Neural progenitor cell (in vitro differentiated cells): ENCODE measurements at regions not wholly inside any gene's neighbourhood (a gene's known extent, or its start where the extent isn't known, plus 50 kb on each side); places are given as distances from the start of the nearest gene placed in this dataset.

ENCODE experiments used
- DNase-seq: peaks from one replicate; pipeline ENCODE4 v3.0.0-alpha.2; 2016; ENCODE audit warnings: low spot score
- H2AFZ ChIP-seq: fragments of 200-600 bp; sonication (generic); replicated peaks from 2 replicates; pipeline ENCODE4 v1.6.1; 2016; ENCODE audit warnings: antibody characterized with exemption
- H3F3A ChIP-seq: fragments of 200-600 bp; sonication (generic); 2 replicates; pipeline ENCODE4 v1.6.1; 2016; ENCODE audit warnings: antibody characterized with exemption, low read depth
- H3K27ac ChIP-seq: fragments of 200-600 bp; sonication (generic); 2 replicates; pipeline ENCODE4 v1.5.1; 2016; ENCODE audit warnings: mild to moderate bottlenecking
- H3K27me3 ChIP-seq: fragments of 200-600 bp; sonication (generic); 2 replicates; pipeline ENCODE4 v1.6.1; 2016; ENCODE audit warnings: mild to moderate bottlenecking, moderate library complexity
- H3K36me3 ChIP-seq: fragments of 200-600 bp; sonication (generic); 2 replicates; pipeline ENCODE4 v1.5.1; 2016
- H3K4me1 ChIP-seq: fragments of 200-600 bp; sonication (generic); 2 replicates; pipeline ENCODE4 v1.6.1; 2016; ENCODE audit warnings: mixed run types
- H3K4me2 ChIP-seq: fragments of 200-600 bp; sonication (generic); 2 replicates; pipeline ENCODE4 v1.6.1; 2016
- H3K4me3 ChIP-seq: fragments of 200-600 bp; sonication (generic); 2 replicates; pipeline ENCODE4 v1.5.1; 2016
- H3K79me2 ChIP-seq: fragments of 200-600 bp; sonication (generic); 2 replicates; pipeline ENCODE4 v1.6.1; 2016; ENCODE audit warnings: low read depth
- H3K9ac ChIP-seq: fragments of 200-600 bp; sonication (generic); 2 replicates; pipeline ENCODE4 v1.6.1; 2016
- H3K9me3 ChIP-seq: fragments of 200-600 bp; sonication (generic); 2 replicates; pipeline ENCODE4 v1.5.1; 2016; ENCODE audit warnings: low read depth
- H4K20me1 ChIP-seq: fragments of 200-600 bp; sonication (generic); 2 replicates; pipeline ENCODE4 v1.6.1; 2016; ENCODE audit warnings: low read depth
- H3K27ac Mint-ChIP-seq: 3 replicates; pipeline ENCODE4 v1.8.0; 2021; ENCODE audit warnings: mixed read lengths
- H3K27me3 Mint-ChIP-seq: 2 replicates; pipeline ENCODE4 v1.8.0; 2022; ENCODE audit warnings: low read depth, mild to moderate bottlenecking, inconsistent platforms, moderate library complexity, mixed read lengths; ENCODE audit not compliant: insufficient read depth
- H3K36me3 Mint-ChIP-seq: 3 replicates; pipeline ENCODE4 v1.8.0; 2021; ENCODE audit warnings: mixed read lengths
- H3K4me1 Mint-ChIP-seq: 3 replicates; pipeline ENCODE4 v1.8.0; 2021; ENCODE audit warnings: mixed read lengths
- H3K4me3 Mint-ChIP-seq: 3 replicates; pipeline ENCODE4 v1.8.0; 2021; ENCODE audit warnings: mild to moderate bottlenecking, moderate library complexity, mixed read lengths
- H3K9me3 Mint-ChIP-seq: 3 replicates; pipeline ENCODE4 v1.8.0; 2020; ENCODE audit warnings: mixed read lengths
- CTCF ChIP-seq: fragments of 200-600 bp; sonication (generic); IDR thresholded peaks from 2 replicates; pipeline ENCODE4 v1.5.1; 2017; ENCODE audit warnings: antibody characterized with exemption, mild to moderate bottlenecking
- EZH2 ChIP-seq: fragments of 200-600 bp; sonication (generic); IDR thresholded peaks from 2 replicates; pipeline ENCODE4 v1.6.1; 2017; ENCODE audit warnings: antibody characterized with exemption, mild to moderate bottlenecking, moderate library complexity
- EZH2phosphoT487 ChIP-seq: fragments of 200-600 bp; sonication (generic); IDR thresholded peaks from 2 replicates; pipeline ENCODE4 v1.6.1; 2017; ENCODE audit warnings: antibody characterized with exemption

DNA sequence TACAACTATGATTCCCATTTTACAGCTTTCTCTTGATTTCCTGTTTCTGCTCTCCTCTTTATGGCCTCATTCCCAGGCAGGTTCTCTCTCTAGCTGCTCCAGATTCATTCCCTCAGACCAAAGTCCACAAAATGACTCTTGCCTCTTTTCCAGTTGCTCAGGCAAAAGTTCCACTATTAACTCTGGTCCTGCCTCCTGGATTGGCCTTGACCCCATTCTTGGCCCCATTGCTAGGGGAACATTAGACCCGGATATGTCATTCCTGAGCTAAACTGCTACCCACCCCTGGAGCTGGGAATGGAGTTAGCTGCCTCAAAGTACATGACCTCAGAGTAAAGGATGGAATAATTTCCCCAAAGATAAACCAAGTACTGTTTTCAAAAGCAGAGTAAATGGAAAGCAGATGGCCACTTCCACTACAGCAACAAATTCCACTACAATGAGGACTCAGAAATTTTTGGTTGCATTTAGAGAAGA, 73.0 kb upstream of the GAP43 start:
- Histone ChIP-seq H3F3A (no peaks in the 10 kb centered on the region), H3K36me3 (no peaks in the 10 kb centered on the region), H3K9ac (no peak overlapping the region), H2AFZ (no peak overlapping the region), H3K9me3 (no peaks in the 10 kb centered on the region), H3K27ac (no peak overlapping the region), H3K79me2 (no peaks in the 10 kb centered on the region), H4K20me1 (no peaks in the 10 kb centered on the region), H3K4me3 (no peak overlapping the region), H3K4me2 (no peak overlapping the region), H3K4me1 (no peaks in the 10 kb centered on the region), H3K27me3 (no peaks in the 10 kb centered on the region)
- no peak overlapping the region for H3K4me3 Mint-ChIP-seq
- TF ChIP-seq EZH2phosphoT487: no peak
- TF ChIP-seq EZH2: no peak
- TF ChIP-seq CTCF: no peak
- H3K27me3 Mint-ChIP-seq: peaks cover 2% of the 10 kb centered on the region
- H3K36me3 Mint-ChIP-seq: no peaks in the 10 kb centered on the region
- no peak overlapping the region for H3K27ac Mint-ChIP-seq
- no peak for DNase-seq
- H3K9me3 Mint-ChIP-seq: no peaks in the 10 kb centered on the region
- peaks cover 8% of the 10 kb centered on the region for H3K4me1 Mint-ChIP-seq

GRCh38 chr3:115551016-115551415, 72.3 kb upstream of the GAP43 start:
- H4K20me1 ChIP-seq: no peaks in the 10 kb centered on the region
- H3K9me3 ChIP-seq: no peaks in the 10 kb centered on the region
- no peaks in the 10 kb centered on the region for H3K79me2 ChIP-seq
- no peak overlapping the region for H3K9ac ChIP-seq
- DNase-seq: no peak
- H3F3A ChIP-seq: no peaks in the 10 kb centered on the region
- peaks cover 2% of the 10 kb centered on the region for H3K27me3 Mint-ChIP-seq
- H3K4me2 ChIP-seq: no peak overlapping the region
- no peaks in the 10 kb centered on the region for H3K36me3 ChIP-seq
- H3K4me3 ChIP-seq: no peak overlapping the region
- H3K36me3 Mint-ChIP-seq: no peaks in the 10 kb centered on the region
- H3K4me1 Mint-ChIP-seq: peaks cover 8% of the 10 kb centered on the region
- H3K27ac Mint-ChIP-seq: no peak overlapping the region
- H3K27me3 ChIP-seq: no peaks in the 10 kb centered on the region
- no peaks in the 10 kb centered on the region for H3K4me1 ChIP-seq
- no peak overlapping the region for H3K4me3 Mint-ChIP-seq
- no peaks in the 10 kb centered on the region for H3K9me3 Mint-ChIP-seq
- TF ChIP-seq EZH2 (no peak), EZH2phosphoT487 (no peak), CTCF (no peak)
- no peak overlapping the region for H2AFZ ChIP-seq
- no peak overlapping the region for H3K27ac ChIP-seq

DNA sequence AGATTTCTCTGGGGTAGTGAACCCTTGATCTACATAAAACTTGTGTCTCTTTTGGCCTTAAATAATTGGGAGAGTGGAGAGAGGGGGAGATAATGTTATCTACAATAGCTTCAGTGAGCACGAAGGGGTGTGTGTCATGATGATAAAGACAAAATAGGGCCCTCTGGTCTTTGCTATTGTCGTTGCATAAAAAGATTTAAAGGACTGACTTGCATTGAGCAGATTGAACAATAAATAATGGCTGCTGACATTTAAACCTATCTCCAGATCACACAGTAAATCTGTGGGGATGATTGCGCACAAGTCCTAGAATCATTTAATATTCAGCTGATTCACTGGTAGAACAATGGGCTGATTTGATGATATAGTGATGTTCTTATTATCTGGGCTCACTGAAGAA, 71.3 kb upstream of the GAP43 start:
- Histone ChIP-seq H4K20me1 (no peaks in the 10 kb centered on the region), H3K27me3 (no peaks in the 10 kb centered on the region), H3K4me2 (no peak overlapping the region), H3K9me3 (no peaks in the 10 kb centered on the region), H3K9ac (no peak overlapping the region), H3K4me3 (no peak overlapping the region), H2AFZ (no peak overlapping the region), H3K27ac (no peak overlapping the region), H3K4me1 (peaks cover 4% of the 10 kb centered on the region), H3K36me3 (no peaks in the 10 kb centered on the region), H3F3A (no peaks in the 10 kb centered on the region), H3K79me2 (no peaks in the 10 kb centered on the region)
- Mint-ChIP-seq H3K36me3 (no peaks in the 10 kb centered on the region), H3K4me3 (no peak overlapping the region), H3K4me1 (peaks cover 8% of the 10 kb centered on the region), H3K9me3 (no peaks in the 10 kb centered on the region), H3K27ac (no peak overlapping the region), H3K27me3 (peaks cover 2% of the 10 kb centered on the region)
- DNase-seq: no peak
- TF ChIP-seq EZH2phosphoT487: no peak

GRCh38 chr3:115553796-115554486, 69.4 kb upstream of the GAP43 start:
- H3K9me3 Mint-ChIP-seq: no peaks in the 10 kb centered on the region
- Histone ChIP-seq H2AFZ (no peak overlapping the region), H3F3A (no peaks in the 10 kb centered on the region), H4K20me1 (no peaks in the 10 kb centered on the region), H3K79me2 (no peaks in the 10 kb centered on the region), H3K27me3 (no peaks in the 10 kb centered on the region), H3K36me3 (no peaks in the 10 kb centered on the region), H3K4me2 (no peak overlapping the region), H3K27ac (no peak overlapping the region), H3K9me3 (no peaks in the 10 kb centered on the region), H3K4me3 (no peak overlapping the region), H3K9ac (no peak overlapping the region), H3K4me1 (peaks cover 4% of the 10 kb centered on the region)
- peaks cover 2% of the 10 kb centered on the region for H3K27me3 Mint-ChIP-seq
- no peak for DNase-seq
- H3K4me3 Mint-ChIP-seq: no peak overlapping the region
- H3K27ac Mint-ChIP-seq: no peak overlapping the region
- peaks cover 5% of the 10 kb centered on the region for H3K4me1 Mint-ChIP-seq
- TF ChIP-seq EZH2phosphoT487 (no peak), CTCF (no peak), EZH2 (no peak)
- no peaks in the 10 kb centered on the region for H3K36me3 Mint-ChIP-seq
